ENCODE measurements at regions not wholly inside any gene's neighbourhood (a gene's known extent, or its start where the extent isn't known, plus 50 kb on each side); places are given as distances from the start of the nearest gene placed in this dataset.

DNA sequence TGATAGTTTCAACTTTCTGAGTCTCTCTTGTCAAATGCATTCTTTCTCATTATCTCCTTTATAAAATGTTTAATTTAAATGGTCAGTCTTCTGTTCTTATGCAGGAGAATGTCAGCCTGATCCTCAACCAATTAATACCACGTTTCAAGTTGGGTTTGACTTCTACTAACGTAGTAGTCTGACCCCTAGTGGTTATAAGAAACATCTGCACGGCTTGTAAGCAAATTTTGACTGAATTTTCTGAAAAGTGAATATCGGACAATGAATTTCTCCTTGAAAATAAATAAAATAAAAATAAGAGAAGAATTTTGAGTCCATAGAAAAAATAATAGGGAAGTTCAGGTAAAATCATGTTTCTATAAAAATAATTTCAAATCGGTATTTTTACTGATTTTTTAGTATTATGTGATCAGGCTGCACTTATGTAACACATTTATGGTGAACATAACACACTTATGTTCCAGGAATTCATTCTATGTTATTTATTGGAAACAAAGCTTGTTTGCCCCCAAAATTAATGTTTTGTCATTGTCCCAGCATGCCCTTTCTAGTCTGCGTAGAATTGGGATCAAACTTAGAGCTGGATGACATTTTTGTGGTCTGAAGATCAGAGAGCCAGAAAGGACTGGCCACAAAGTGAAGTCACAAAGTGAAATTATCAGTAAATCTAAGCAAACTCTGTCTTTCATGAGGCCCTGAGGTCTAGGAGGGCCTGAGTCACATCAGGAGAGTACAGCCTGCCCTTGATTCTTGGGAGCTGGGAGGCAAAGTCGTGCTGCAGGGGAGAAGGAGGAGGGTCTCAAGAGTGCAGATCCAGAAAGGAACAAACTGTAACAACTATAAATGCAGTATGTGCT, 101.2 kb upstream of the STXBP6 start:
- TF ChIP-seq, protein P1, sequence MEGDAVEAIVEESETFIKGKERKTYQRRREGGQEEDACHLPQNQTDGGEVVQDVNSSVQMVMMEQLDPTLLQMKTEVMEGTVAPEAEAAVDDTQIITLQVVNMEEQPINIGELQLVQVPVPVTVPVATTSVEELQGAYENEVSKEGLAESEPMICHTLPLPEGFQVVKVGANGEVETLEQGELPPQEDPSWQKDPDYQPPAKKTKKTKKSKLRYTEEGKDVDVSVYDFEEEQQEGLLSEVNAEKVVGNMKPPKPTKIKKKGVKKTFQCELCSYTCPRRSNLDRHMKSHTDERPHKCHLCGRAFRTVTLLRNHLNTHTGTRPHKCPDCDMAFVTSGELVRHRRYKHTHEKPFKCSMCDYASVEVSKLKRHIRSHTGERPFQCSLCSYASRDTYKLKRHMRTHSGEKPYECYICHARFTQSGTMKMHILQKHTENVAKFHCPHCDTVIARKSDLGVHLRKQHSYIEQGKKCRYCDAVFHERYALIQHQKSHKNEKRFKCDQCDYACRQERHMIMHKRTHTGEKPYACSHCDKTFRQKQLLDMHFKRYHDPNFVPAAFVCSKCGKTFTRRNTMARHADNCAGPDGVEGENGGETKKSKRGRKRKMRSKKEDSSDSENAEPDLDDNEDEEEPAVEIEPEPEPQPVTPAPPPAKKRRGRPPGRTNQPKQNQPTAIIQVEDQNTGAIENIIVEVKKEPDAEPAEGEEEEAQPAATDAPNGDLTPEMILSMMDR (conservative IDR thresholded peaks at IDR 0.05; ENCODE audit: low read depth, low read length), result peak; percentile 71
- DNase-seq (ENCODE audit: low read depth), result peak; percentile 81
- H3K4me3 ChIP-seq (ENCODE audit: low read depth, low read length), result no peak overlapping the region

DNA sequence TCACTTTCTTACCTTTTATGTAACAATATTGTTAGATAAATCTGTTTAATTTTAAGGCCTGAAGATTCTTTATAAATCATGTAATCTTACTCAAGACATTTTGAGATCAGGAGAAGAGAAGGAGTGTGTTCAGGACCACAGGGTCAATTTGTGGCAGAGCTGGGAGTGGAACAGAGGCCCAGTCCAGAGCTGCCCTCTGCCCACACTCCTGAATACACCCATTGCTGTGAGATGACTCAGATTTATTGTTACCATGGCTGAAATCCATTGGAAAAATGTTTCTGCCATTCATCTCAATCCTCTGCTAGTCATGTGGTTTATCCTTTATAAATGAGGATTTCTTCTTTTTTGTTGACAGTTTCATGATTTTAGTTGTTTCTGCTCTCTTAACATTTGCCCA, 100.5 kb upstream of the STXBP6 start:
- TF ChIP-seq, protein P1 (conservative IDR thresholded peaks at IDR 0.05; ENCODE audit: low read depth, low read length), result no peak
- peak; percentile 53 for DNase-seq (ENCODE audit: low read depth)
- no peak overlapping the region for H3K4me3 ChIP-seq (ENCODE audit: low read depth, low read length)

DNA sequence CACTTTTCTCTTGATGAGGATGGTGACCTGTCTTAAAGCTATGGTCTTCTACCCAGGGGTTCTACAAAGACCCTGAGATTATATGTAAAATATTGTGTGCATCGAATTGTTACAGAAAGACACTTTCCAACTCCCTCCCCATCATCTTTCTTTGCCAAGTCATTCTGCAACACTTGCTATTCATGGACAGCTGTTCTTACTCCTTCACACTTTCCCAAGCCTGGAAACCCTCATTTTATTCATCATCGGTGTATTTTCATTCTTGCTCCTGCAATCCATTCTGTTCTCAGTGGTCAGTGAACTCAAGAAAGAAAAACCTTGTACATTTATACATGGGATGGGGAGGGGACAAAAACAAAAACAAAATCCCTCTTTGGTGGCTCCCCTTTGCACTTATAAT, 90.5 kb upstream of the STXBP6 start:
- no peak for DNase-seq (ENCODE audit: low read depth)
- H3K4me3 ChIP-seq (ENCODE audit: low read depth, low read length), result no peak overlapping the region
- TF ChIP-seq, protein P1 (conservative IDR thresholded peaks at IDR 0.05; ENCODE audit: low read depth, low read length), result no peak

DNA sequence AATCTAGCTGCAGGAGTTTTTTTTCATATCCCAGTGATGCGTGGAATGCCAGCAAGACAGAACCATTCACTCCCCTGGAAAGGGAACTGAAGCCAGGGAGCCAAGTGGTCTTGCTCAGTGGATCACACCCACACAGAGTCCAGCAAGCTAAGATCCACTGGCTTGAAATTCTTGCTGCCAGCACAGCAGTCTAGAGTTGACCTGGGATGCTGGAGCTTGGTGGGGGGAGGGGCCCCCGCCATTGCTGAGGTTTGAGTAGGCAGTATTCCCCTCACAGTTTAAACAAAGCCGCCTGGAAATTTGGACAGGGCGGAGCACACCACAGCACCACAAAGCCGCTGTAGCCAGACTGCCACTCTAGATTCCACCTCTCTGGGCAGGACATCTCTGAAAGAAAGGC, 86.9 kb upstream of the STXBP6 start:
- no peak overlapping the region for H3K4me3 ChIP-seq (ENCODE audit: low read depth, low read length)
- no peak for DNase-seq (ENCODE audit: low read depth)
- TF ChIP-seq, protein P1 (conservative IDR thresholded peaks at IDR 0.05; ENCODE audit: low read depth, low read length), result no peak

DNA sequence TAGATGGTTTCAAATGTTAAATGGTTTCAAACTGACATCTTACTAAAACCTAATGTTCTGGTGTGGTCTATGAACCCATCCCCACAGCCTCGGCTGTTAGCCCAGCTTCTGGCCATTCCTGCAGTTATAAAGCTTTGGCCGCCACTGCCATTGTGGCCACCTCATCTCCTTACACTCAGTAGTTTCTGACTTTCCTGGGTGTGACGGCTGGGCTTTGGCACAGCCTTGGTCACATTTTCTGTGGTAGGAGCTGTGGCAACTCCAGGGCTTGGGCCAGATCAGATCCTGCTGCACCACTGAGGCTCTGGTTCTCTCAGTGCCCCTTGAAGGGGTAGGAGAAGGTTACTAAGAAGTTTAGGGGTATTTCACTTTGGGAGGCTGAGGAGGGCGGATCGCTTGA, 84.2 kb upstream of the STXBP6 start:
- no peak overlapping the region for H3K4me3 ChIP-seq (ENCODE audit: low read depth, low read length)
- no peak for DNase-seq (ENCODE audit: low read depth)
- TF ChIP-seq, protein P1 (conservative IDR thresholded peaks at IDR 0.05; ENCODE audit: low read depth, low read length), result no peak

GRCh38 chr14:25132732-25133422, 82.9 kb upstream of the STXBP6 start:
- peak; percentile 72 for DNase-seq (ENCODE audit: low read depth)
- no peak overlapping the region for H3K4me3 ChIP-seq (ENCODE audit: low read depth, low read length)
- TF ChIP-seq, protein P1 (conservative IDR thresholded peaks at IDR 0.05; ENCODE audit: low read depth, low read length), result peak; percentile 88

Measured in choroid plexus epithelial cell (primary cell).